KG1 (cell line): ENCODE measurements at regions not wholly inside any gene's neighbourhood (a gene's known extent, or its start where the extent isn't known, plus 50 kb on each side); places are given as distances from the start of the nearest gene placed in this dataset.

ENCODE experiments used
- DNase-seq: peaks from one replicate; lab custom pipeline; 2025; lab: John Stamatoyannopoulos, UW

GRCh38 chr17:36661047-36661666 lies 59.8 kb downstream of the MRM1 start:
- no peak for DNase-seq

- DNase-seq = no peak
Measured at GRCh38 chr17:36661688-36662087, 60.3 kb downstream of the MRM1 start.

- no peak for DNase-seq
Measured at GRCh38 chr17:36665417-36665816, 64.0 kb downstream of the MRM1 start.

GRCh38 chr17:36667922-36668321 lies 66.5 kb downstream of the MRM1 start:
- no peak for DNase-seq

GRCh38 chr17:36668824-36669223 lies 67.4 kb downstream of the MRM1 start:
- DNase-seq = no peak

GRCh38 chr17:36671144-36671543 lies 69.8 kb downstream of the MRM1 start:
- DNase-seq = no peak

- DNase-seq = no peak
Measured at GRCh38 chr17:36672403-36672918, 71.1 kb downstream of the MRM1 start.

GRCh38 chr17:36673068-36673467 lies 71.7 kb downstream of the MRM1 start:
- no peak for DNase-seq

GRCh38 chr17:36673637-36674277 lies 72.4 kb downstream of the MRM1 start:
- no peak for DNase-seq

- DNase-seq = no peak
Measured at GRCh38 chr17:36674278-36674650, 72.9 kb downstream of the MRM1 start.

GRCh38 chr17:36675250-36675649 lies 73.9 kb downstream of the MRM1 start:
- no peak for DNase-seq

- no peak for DNase-seq
Measured at GRCh38 chr17:36675786-36676185, 74.4 kb downstream of the MRM1 start.

- DNase-seq = no peak
Measured at GRCh38 chr17:36679815-36680467, 78.6 kb downstream of the MRM1 start.

- DNase-seq = no peak
Measured at GRCh38 chr17:36680701-36681202, 79.4 kb downstream of the MRM1 start.

GRCh38 chr17:36682773-36683172 lies 81.4 kb downstream of the MRM1 start:
- DNase-seq = no peak

GRCh38 chr17:36683387-36683786 lies 82.0 kb downstream of the MRM1 start:
- DNase-seq = no peak

GRCh38 chr17:36684134-36684533 lies 82.8 kb downstream of the MRM1 start:
- DNase-seq = no peak

- DNase-seq = no peak
Measured at GRCh38 chr17:36686123-36686669, 84.8 kb downstream of the MRM1 start.

GRCh38 chr17:36687736-36688135 lies 86.4 kb downstream of the MRM1 start:
- no peak for DNase-seq

- no peak for DNase-seq
Measured at GRCh38 chr17:36689089-36689667, 87.8 kb downstream of the MRM1 start.

GRCh38 chr17:36690190-36690589 lies 88.8 kb downstream of the MRM1 start:
- DNase-seq = no peak

GRCh38 chr17:36691606-36692005 lies 90.2 kb downstream of the MRM1 start:
- DNase-seq = no peak
